A549 (cell line): ENCODE measurements at regions not wholly inside any gene's neighbourhood (a gene's known extent, or its start where the extent isn't known, plus 50 kb on each side); places are given as distances from the start of the nearest gene placed in this dataset.

Source experiments
- ATAC-seq, 2 experiments: fragments of 200-7000 bp in 1 of 2; fragments of >200 bp in 1 of 2; cut with Nextera tagmentation in 1 of 2; cut with Tn5 transposase in 1 of 2; 3 replicates each; pipeline versions ENCODE4 v1.8.0 to v1.9.1; 2018 to 2020; ENCODE audit warnings: mild to moderate bottlenecking in 1 of 2, moderate library complexity in 1 of 2
- CTCF ChIA-PET: fragments of 300-600 bp; sonication (Branson Sonifier 250); formaldehyde crosslinking; extraction: SDS; loops from one replicate; lab custom pipeline; 2021; ENCODE audit warnings: antibody characterized with exemption, inconsistent platforms; lab: Yijun Ruan, JAX
- POLR2A ChIA-PET: fragments of 350-600 bp; formaldehyde crosslinking; extraction: SDS; loops from one replicate; lab custom pipeline; 2021; ENCODE audit warnings: antibody characterized with exemption, inconsistent platforms; lab: Yijun Ruan, JAX
- DNase-seq, 2 experiments: peaks; one replicate each; pipeline versions ENCODE4 v3.0.0 to v3.0.0-alpha.2; 2011 to 2016; ENCODE audit warnings: low read depth in 1 of 2, low spot score in 1 of 2
- FAIRE-seq: peaks from 2 replicates; lab custom pipeline; 2011; peaks lifted over from hg19 to GRCh38; lab: Jason Lieb, UNC
- H3K27ac ChIP-seq, 2 experiments: fragments of >200 bp; sonication (Bioruptor Twin); formaldehyde crosslinking; 3 replicates each; pipeline ENCODE4 v1.5.1; 2016 to 2017
- H3K4me1 ChIP-seq: fragments of >200 bp; sonication (Bioruptor Twin); formaldehyde crosslinking; 3 replicates; pipeline ENCODE4 v1.6.1; 2016
- H3K4me2 ChIP-seq: fragments of >200 bp; sonication (Bioruptor Twin); formaldehyde crosslinking; 3 replicates; pipeline ENCODE4 v1.6.1; 2016
- H3K4me3 ChIP-seq: fragments of >200 bp; sonication (Bioruptor Twin); formaldehyde crosslinking; 3 replicates; pipeline ENCODE4 v1.5.1; 2016
- H3K9me3 ChIP-seq: fragments of >200 bp; sonication (Bioruptor Twin); formaldehyde crosslinking; 3 replicates; pipeline ENCODE4 v1.6.1; 2016
- ATOH8 ChIP-seq: fragments of 250-450 bp; sonication (Bioruptor Pico); IDR thresholded peaks from 2 replicates; pipeline ENCODE4 v1.5.0; 2020; ENCODE audit warnings: low read depth, mild to moderate bottlenecking, moderate library complexity
- CEBPB ChIP-seq, 2 experiments: fragments of >200 bp in 1 of 2; sonication (Bioruptor Twin) in 1 of 2; formaldehyde crosslinking in 1 of 2; IDR thresholded peaks; 2 replicates each; pipeline ENCODE4 v1.6.1; 2012 to 2016
- EHMT2 ChIP-seq: fragments of 200-600 bp; sonication (generic); IDR thresholded peaks from 2 replicates; pipeline ENCODE4 v1.6.1; 2016; ENCODE audit warnings: antibody characterized with exemption, low read depth, mild to moderate bottlenecking, moderate library complexity
- FOSB ChIP-seq: fragments of 250-450 bp; sonication (Bioruptor Pico); IDR thresholded peaks from 2 replicates; pipeline ENCODE4 v1.5.0; 2020; ENCODE audit warnings: mild to moderate bottlenecking, moderate library complexity
- FOXS1 ChIP-seq: fragments of 250-450 bp; sonication (Bioruptor Pico); IDR thresholded peaks from 2 replicates; pipeline ENCODE4 v1.5.0; 2020; ENCODE audit warnings: mild to moderate bottlenecking, moderate library complexity
- HES2 ChIP-seq: fragments of >200 bp; sonication (Bioruptor Twin); formaldehyde crosslinking; IDR thresholded peaks from 2 replicates; pipeline ENCODE4 v1.6.1; 2016
- HMGXB4 ChIP-seq: fragments of 250-450 bp; sonication (Bioruptor Pico); IDR thresholded peaks from 2 replicates; pipeline ENCODE4 v1.5.0; 2021; ENCODE audit warnings: mild to moderate bottlenecking, moderate library complexity, borderline replicate concordance
- HOXA7 ChIP-seq: fragments of 250-450 bp; sonication (Bioruptor Pico); IDR thresholded peaks from 2 replicates; pipeline ENCODE4 v1.5.0; 2020; ENCODE audit warnings: mild to moderate bottlenecking, moderate library complexity
- HOXB5 ChIP-seq: fragments of 250-450 bp; sonication (Bioruptor Pico); IDR thresholded peaks from 2 replicates; pipeline ENCODE4 v1.5.0; 2020; ENCODE audit warnings: mild to moderate bottlenecking, moderate library complexity
- JUN ChIP-seq, 2 experiments: fragments of >200 bp; sonication (Bioruptor Twin); formaldehyde crosslinking; IDR thresholded peaks; 2 replicates in 1 of 2; 3 replicates in 1 of 2; pipeline ENCODE4 v1.6.1; 2016 to 2017
- KDM1A ChIP-seq: fragments of 200-600 bp; sonication (generic); IDR thresholded peaks from 2 replicates; pipeline ENCODE4 v1.6.1; 2016; ENCODE audit warnings: low read depth, mild to moderate bottlenecking
- MAX ChIP-seq: IDR thresholded peaks from 2 replicates; pipeline ENCODE4 v1.6.1; 2012
- NR3C1 ChIP-seq: fragments of >200 bp; sonication (Bioruptor Twin); formaldehyde crosslinking; IDR thresholded peaks from 3 replicates; pipeline ENCODE4 v1.6.1; 2017
- RCOR1 ChIP-seq: fragments of 150-350 bp; IDR thresholded peaks from 2 replicates; pipeline ENCODE4 v1.6.1; 2014; ENCODE audit warnings: antibody characterized with exemption, low read length, low read depth
- REST ChIP-seq: fragments of 200-600 bp; sonication (generic); IDR thresholded peaks from 2 replicates; pipeline ENCODE4 v1.6.1; 2016; ENCODE audit warnings: antibody characterized with exemption, mild to moderate bottlenecking, moderate library complexity
- SMC3 ChIP-seq: fragments of >200 bp; sonication (Bioruptor Twin); formaldehyde crosslinking; IDR thresholded peaks from 3 replicates; pipeline ENCODE4 v1.6.1; 2018; ENCODE audit warnings: inconsistent platforms
- ZFP36 ChIP-seq: fragments of 450-650 bp; IDR thresholded peaks from 2 replicates; pipeline ENCODE4 v1.6.1; 2014; ENCODE audit warnings: borderline replicate concordance; ENCODE audit not compliant: partially characterized antibody
- WGBS: methylation state at CpG from one replicate; pipeline ENCODE4 v1.1.6; 2017; ENCODE audit errors: missing lambda C conversion rate; 5-methylcytosine and 5-hydroxymethylcytosine counted together

GRCh38 chr4:17166954-17167353 is 268.5 kb upstream of the LDB2 start:
- Histone ChIP-seq H3K4me3 (no peak overlapping the region), H3K4me2 (no peak overlapping the region), H3K4me1 (no peaks in the 10 kb centered on the region), H3K9me3 (no peaks in the 10 kb centered on the region), H3K27ac (no peak overlapping the region)
- ChIA-PET POLR2A (no interaction called here), CTCF (no interaction called here)
- DNase-seq (no peak), FAIRE-seq (no peak), ATAC-seq (no peak)
- WGBS = 5% methylated on average over 4 of the region's 5 CpGs
- TF ChIP-seq EHMT2 = no peak
- TF ChIP-seq HES2 = no peak
- TF ChIP-seq SMC3 = no peak
- TF ChIP-seq JUN (IDR thresholded peaks at IDR 0.05) = no peak
- no peak for TF ChIP-seq KDM1A

GRCh38 chr4:17165286-17165685 is 266.8 kb upstream of the LDB2 start:
- H3K9me3 ChIP-seq = no peaks in the 10 kb centered on the region
- no peak for DNase-seq
- no peak overlapping the region for H3K4me2 ChIP-seq
- 7% methylated on average over 1 of the region's 1 CpG for WGBS
- CTCF ChIA-PET = no interaction called here
- POLR2A ChIA-PET = no interaction called here
- H3K4me1 ChIP-seq = no peaks in the 10 kb centered on the region
- TF ChIP-seq HOXA7 (CRISPR knock-in tag) (no peak), HOXB5 (CRISPR knock-in tag) (no peak), CEBPB (IDR thresholded peaks at IDR 0.05) (no peak), REST (no peak), FOSB (CRISPR knock-in tag) (no peak), NR3C1 (no peak), MAX (no peak)
- H3K27ac ChIP-seq = no peak overlapping the region
- no peak overlapping the region for H3K4me3 ChIP-seq
- FAIRE-seq = no peak
- no peak for ATAC-seq

- FAIRE-seq (no peak), DNase-seq (no peak), ATAC-seq (no peak)
- ChIA-PET CTCF (no interaction called here), POLR2A (no interaction called here)
- WGBS = 0% methylated on average over 2 of the region's 2 CpGs
- no peak for TF ChIP-seq NR3C1
- TF ChIP-seq ZFP36 = no peak
- TF ChIP-seq FOXS1 (CRISPR knock-in tag) = no peak
- TF ChIP-seq HMGXB4 = no peak
- TF ChIP-seq ATOH8 = no peak
- TF ChIP-seq JUN (IDR thresholded peaks at IDR 0.05) = no peak
- no peak for TF ChIP-seq RCOR1
- H3K9me3 ChIP-seq = no peaks in the 10 kb centered on the region
- H3K4me2 ChIP-seq = no peak overlapping the region
- H3K4me1 ChIP-seq = no peaks in the 10 kb centered on the region
- no peak overlapping the region for H3K4me3 ChIP-seq
- H3K27ac ChIP-seq = no peak overlapping the region
Measured at GRCh38 chr4:17164666-17165065, 266.2 kb upstream of the LDB2 start.
